HEK293 (cell line): ENCODE measurements at regions not wholly inside any gene's neighbourhood (a gene's known extent, or its start where the extent isn't known, plus 50 kb on each side); places are given as distances from the start of the nearest gene placed in this dataset.
"Not testable (repeated sequence)": the region's sequence is repeated elsewhere in the genome, so short reads cannot be mapped to it uniquely, and the experiment has no call there.

Experiments used
- CTCF ChIA-PET: fragments of 350-600 bp; formaldehyde crosslinking; extraction: SDS; loops from one replicate; lab custom pipeline; 2021; ENCODE audit warnings: antibody characterized with exemption; lab: Yijun Ruan, JAX
- POLR2A ChIA-PET: fragments of 300-600 bp; formaldehyde crosslinking; extraction: SDS; loops from one replicate; lab custom pipeline; 2020; ENCODE audit warnings: antibody characterized with exemption, inconsistent platforms; lab: Yijun Ruan, JAX
- H3K27ac ChIP-seq: fragments of 200-500 bp; sonication (Bioruptor generic); 2 replicates; pipeline ENCODE4 v1.5.1; 2014; ENCODE audit warnings: low read depth, low read length, control low read depth, inconsistent platforms; ENCODE audit errors: extremely low read depth
- H3K36me3 ChIP-seq, 2 experiments: fragments of 200-500 bp in 1 of 2; sonication (Bioruptor generic) in 1 of 2; 1 replicate in 1 of 2; 2 replicates in 1 of 2; pipeline ENCODE4 v1.5.1; 2014 to 2017; ENCODE audit warnings: inconsistent platforms in 2 of 2, low read length in 2 of 2; ENCODE audit not compliant: control insufficient read depth in 2 of 2, insufficient read depth in 1 of 2
- H3K4me1 ChIP-seq: fragments of 200-500 bp; sonication (Bioruptor generic); 2 replicates; pipeline ENCODE4 v1.5.1; 2014; ENCODE audit warnings: mild to moderate bottlenecking, low read length, inconsistent platforms; ENCODE audit not compliant: control insufficient read depth, insufficient read depth
- H3K4me3 ChIP-seq: 2 replicates; pipeline ENCODE4 v1.5.1; 2011; ENCODE audit warnings: low read depth, mild to moderate bottlenecking, control low read depth, low read length, moderate library complexity
- H3K9me3 ChIP-seq: fragments of 200-500 bp; sonication (Bioruptor generic); 2 replicates; pipeline ENCODE4 v1.5.1; 2014; ENCODE audit warnings: low read depth, low read length, inconsistent platforms; ENCODE audit not compliant: control insufficient read depth, insufficient read depth
- BCL11A ChIP-seq: fragments of 450-650 bp; formaldehyde crosslinking; IDR thresholded peaks from 2 replicates; pipeline ENCODE4 v1.5.1; 2016; ENCODE audit warnings: low read depth, missing biosample characterization, missing genetic modification characterization
- FEZF1 ChIP-seq: fragments of 450-650 bp; formaldehyde crosslinking; IDR thresholded peaks from 2 replicates; pipeline ENCODE4 v1.5.1; 2016; ENCODE audit warnings: missing biosample characterization, missing genetic modification characterization
- GLI2 ChIP-seq: fragments of 450-650 bp; formaldehyde crosslinking; IDR thresholded peaks from 2 replicates; pipeline ENCODE4; 2017; ENCODE audit warnings: missing biosample characterization, missing genetic modification characterization, low read depth, borderline replicate concordance
- MEIS1 ChIP-seq: sonication (generic); formaldehyde crosslinking; IDR thresholded peaks from 2 replicates; pipeline ENCODE4 v1.8.1; 2022; ENCODE audit warnings: missing genetic modification reagents, mild to moderate bottlenecking, borderline replicate concordance
- TCF7L2 ChIP-seq: IDR thresholded peaks from 2 replicates; pipeline ENCODE4 v1.6.1; 2011; ENCODE audit warnings: low read depth, mild to moderate bottlenecking, inconsistent platforms, low read length, moderate library complexity, borderline replicate concordance
- YY1 ChIP-seq: fragments of 450-650 bp; formaldehyde crosslinking; IDR thresholded peaks from 2 replicates; pipeline ENCODE4 v1.5.1; 2018; ENCODE audit warnings: missing biosample characterization, missing genetic modification characterization
- ZNF112 ChIP-seq: fragments of 450-650 bp; formaldehyde crosslinking; IDR thresholded peaks from 2 replicates; pipeline ENCODE4 v1.5.0; 2017; ENCODE audit warnings: missing biosample characterization, missing genetic modification characterization
- ZNF174 ChIP-seq: fragments of 450-650 bp; formaldehyde crosslinking; IDR thresholded peaks from 2 replicates; pipeline ENCODE4 v1.5.0; 2017; ENCODE audit warnings: missing biosample characterization, mild to moderate bottlenecking, missing genetic modification characterization
- ZNF184 ChIP-seq: fragments of 450-650 bp; IDR thresholded peaks from 2 replicates; pipeline ENCODE4 v1.5.1; 2018; ENCODE audit warnings: missing biosample characterization, mild to moderate bottlenecking, missing genetic modification characterization
- ZNF2 ChIP-seq: fragments of 450-650 bp; formaldehyde crosslinking; IDR thresholded peaks from 2 replicates; pipeline ENCODE4 v1.5.1; 2016; ENCODE audit warnings: missing biosample characterization, missing genetic modification characterization
- ZNF221 ChIP-seq: fragments of 450-650 bp; formaldehyde crosslinking; IDR thresholded peaks from 2 replicates; pipeline ENCODE4 v1.5.1; 2017; ENCODE audit warnings: missing biosample characterization, missing genetic modification characterization, borderline replicate concordance
- ZNF324 ChIP-seq: fragments of 450-650 bp; formaldehyde crosslinking; IDR thresholded peaks from 2 replicates; pipeline ENCODE4 v1.5.1; 2016; ENCODE audit warnings: missing biosample characterization, missing genetic modification characterization
- ZNF558 ChIP-seq: fragments of 450-650 bp; formaldehyde crosslinking; IDR thresholded peaks from 2 replicates; pipeline ENCODE4 v1.5.1; 2016; ENCODE audit warnings: missing biosample characterization, missing genetic modification characterization
- ZNF596 ChIP-seq: fragments of 450-650 bp; IDR thresholded peaks from 2 replicates; pipeline ENCODE4 v1.5.0; 2018; ENCODE audit warnings: missing biosample characterization, mild to moderate bottlenecking, missing genetic modification characterization, moderate library complexity
- ZNF654 ChIP-seq: fragments of 450-650 bp; formaldehyde crosslinking; IDR thresholded peaks from 2 replicates; pipeline ENCODE4 v1.5.1; 2016; ENCODE audit warnings: low read depth, missing biosample characterization, missing genetic modification characterization
- ZNF707 ChIP-seq: fragments of 450-650 bp; formaldehyde crosslinking; IDR thresholded peaks from 2 replicates; pipeline ENCODE4 v1.5.1; 2016; ENCODE audit warnings: missing biosample characterization, missing genetic modification characterization
- ZNF76 ChIP-seq: fragments of 450-650 bp; formaldehyde crosslinking; IDR thresholded peaks from 2 replicates; pipeline ENCODE4; 2016; ENCODE audit warnings: low read depth, missing biosample characterization, missing genetic modification characterization, borderline replicate concordance
- ZNF776 ChIP-seq: fragments of 450-650 bp; formaldehyde crosslinking; IDR thresholded peaks from 2 replicates; pipeline ENCODE4 v1.5.0; 2017; ENCODE audit warnings: missing biosample characterization, missing genetic modification characterization, borderline replicate concordance
- TF ChIP-seq, protein P1 (sequence below): fragments of 450-650 bp; formaldehyde crosslinking; IDR thresholded peaks from 2 replicates; pipeline ENCODE4 v1.5.1; 2016; ENCODE audit warnings: missing biosample characterization, missing genetic modification characterization
- TF ChIP-seq, protein P2 (sequence below): fragments of 450-650 bp; formaldehyde crosslinking; IDR thresholded peaks from 2 replicates; pipeline ENCODE4 v1.5.1; 2016; ENCODE audit warnings: missing biosample characterization, missing genetic modification characterization

- H3K36me3 ChIP-seq = no peaks in the 10 kb centered on the region
- no peaks in the 10 kb centered on the region for H3K4me1 ChIP-seq
- CTCF ChIA-PET = no interaction called here
- TF ChIP-seq ZNF112 (tag by site-specific recombination) (no peak), ZNF221 (tag by site-specific recombination) (no peak), TCF7L2 (no peak), ZNF2 (tag by site-specific recombination) (no peak), ZNF76 (tag by site-specific recombination) (no peak), GLI2 (tag by site-specific recombination) (no peak), ZNF184 (no peak), BCL11A (tag by site-specific recombination) (no peak), FEZF1 (no peak), ZNF707 (tag by site-specific recombination) (no peak), ZNF654 (no peak), ZNF776 (tag by site-specific recombination) (no peak), YY1 (tag by site-specific recombination) (no peak), MEIS1 (CRISPR knock-in tag) (no peak), ZNF174 (no peak), ZNF558 (tag by site-specific recombination) (no peak)
- TF ChIP-seq, protein P1, sequence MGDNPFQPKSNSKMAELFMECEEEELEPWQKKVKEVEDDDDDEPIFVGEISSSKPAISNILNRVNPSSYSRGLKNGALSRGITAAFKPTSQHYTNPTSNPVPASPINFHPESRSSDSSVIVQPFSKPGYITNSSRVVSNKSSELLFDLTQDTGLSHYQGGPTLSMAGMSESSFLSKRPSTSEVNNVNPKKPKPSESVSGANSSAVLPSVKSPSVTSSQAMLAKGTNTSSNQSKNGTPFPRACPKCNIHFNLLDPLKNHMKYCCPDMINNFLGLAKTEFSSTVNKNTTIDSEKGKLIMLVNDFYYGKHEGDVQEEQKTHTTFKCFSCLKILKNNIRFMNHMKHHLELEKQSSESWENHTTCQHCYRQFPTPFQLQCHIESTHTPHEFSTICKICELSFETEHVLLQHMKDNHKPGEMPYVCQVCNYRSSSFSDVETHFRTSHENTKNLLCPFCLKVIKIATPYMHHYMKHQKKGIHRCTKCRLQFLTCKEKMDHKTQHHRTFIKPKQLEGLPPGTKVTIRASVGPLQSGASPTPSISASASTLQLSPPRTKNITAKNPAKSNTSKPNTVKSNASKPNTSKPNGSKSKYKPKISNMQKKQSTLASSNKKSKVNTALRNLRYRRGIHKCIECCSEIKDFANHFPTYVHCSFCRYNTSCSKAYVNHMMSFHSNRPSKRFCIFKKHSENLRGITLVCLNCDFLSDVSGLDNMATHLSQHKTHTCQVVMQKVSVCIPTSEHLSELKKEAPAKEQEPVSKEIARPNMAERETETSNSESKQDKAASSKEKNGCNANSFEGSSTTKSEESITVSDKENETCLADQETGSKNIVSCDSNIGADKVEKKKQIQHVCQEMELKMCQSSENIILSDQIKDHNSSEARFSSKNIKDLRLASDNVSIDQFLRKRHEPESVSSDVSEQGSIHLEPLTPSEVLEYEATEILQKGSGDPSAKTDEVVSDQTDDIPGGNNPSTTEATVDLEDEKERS = no peak
- TF ChIP-seq, protein P2, sequence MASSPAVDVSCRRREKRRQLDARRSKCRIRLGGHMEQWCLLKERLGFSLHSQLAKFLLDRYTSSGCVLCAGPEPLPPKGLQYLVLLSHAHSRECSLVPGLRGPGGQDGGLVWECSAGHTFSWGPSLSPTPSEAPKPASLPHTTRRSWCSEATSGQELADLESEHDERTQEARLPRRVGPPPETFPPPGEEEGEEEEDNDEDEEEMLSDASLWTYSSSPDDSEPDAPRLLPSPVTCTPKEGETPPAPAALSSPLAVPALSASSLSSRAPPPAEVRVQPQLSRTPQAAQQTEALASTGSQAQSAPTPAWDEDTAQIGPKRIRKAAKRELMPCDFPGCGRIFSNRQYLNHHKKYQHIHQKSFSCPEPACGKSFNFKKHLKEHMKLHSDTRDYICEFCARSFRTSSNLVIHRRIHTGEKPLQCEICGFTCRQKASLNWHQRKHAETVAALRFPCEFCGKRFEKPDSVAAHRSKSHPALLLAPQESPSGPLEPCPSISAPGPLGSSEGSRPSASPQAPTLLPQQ (tag by site-specific recombination) = no peak
- no peak overlapping the region for H3K27ac ChIP-seq
- no peaks in the 10 kb centered on the region for H3K9me3 ChIP-seq
- POLR2A ChIA-PET = no interaction called here
- H3K4me3 ChIP-seq = no peak overlapping the region
Measured at GRCh38 chr10:53489335-53490182, 717.0 kb upstream of the MBL2 start.

DNA sequence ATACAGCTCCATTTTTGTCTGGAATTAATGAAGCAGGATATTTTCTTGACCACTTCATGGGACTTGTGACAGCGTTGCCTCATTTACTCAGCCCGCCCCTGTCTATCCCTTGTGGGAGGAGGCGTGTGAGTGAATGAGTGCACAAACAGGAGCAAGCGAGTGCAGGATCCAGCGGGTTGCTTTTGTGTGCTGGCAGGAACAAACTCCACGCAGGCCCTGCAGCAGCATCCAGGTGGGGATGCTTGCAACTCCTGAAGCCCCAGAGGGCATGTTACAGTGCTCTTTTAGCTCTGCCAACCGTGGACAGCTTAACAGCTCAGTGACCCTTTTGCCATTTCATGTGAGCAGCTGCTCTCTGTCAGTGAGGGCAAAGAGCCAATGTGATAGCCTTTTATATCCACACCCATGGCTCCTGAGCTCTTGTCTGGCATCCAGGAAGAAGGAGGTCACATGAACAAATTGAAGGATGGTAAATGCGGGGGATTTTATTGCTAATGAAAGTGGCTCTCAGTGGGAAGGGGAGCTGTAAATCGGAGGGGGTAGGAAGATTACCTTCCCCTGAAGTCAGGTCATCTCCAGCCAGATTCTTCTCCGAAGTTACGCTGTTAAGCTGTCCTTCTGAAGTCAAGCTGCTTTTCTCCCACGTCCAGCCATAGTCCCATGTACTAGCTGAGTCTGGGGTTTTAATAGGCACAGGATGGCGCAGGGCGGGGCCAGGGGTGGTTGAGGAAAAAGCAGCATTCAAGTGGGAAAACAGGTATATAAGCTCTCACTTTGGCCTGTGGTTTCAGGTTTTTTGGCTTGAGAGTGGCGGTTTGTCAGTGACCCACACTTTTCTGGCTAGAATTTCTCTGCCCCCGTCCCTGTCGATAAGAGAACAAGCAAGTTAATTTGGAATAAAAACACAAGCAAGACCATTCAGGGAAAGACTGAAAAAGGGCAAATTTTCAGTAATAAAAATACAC is 714.7 kb upstream of the MBL2 start:
- Histone ChIP-seq H3K4me1 (no peaks in the 10 kb centered on the region), H3K27ac (no peak overlapping the region), H3K36me3 (no peaks in the 10 kb centered on the region), H3K9me3 (no peaks in the 10 kb centered on the region), H3K4me3 (no peak overlapping the region)
- TF ChIP-seq ZNF324 = no peak
- no peak for TF ChIP-seq ZNF596
- POLR2A ChIA-PET = no interaction called here
- CTCF ChIA-PET = no interaction called here

GRCh38 chr10:53485422-53485821 is 712.8 kb upstream of the MBL2 start:
- POLR2A ChIA-PET, H3K36me3 ChIP-seq, CTCF ChIA-PET, H3K4me3 ChIP-seq, H3K27ac ChIP-seq, H3K9me3 ChIP-seq, H3K4me1 ChIP-seq: not testable (repeated sequence)
